ENCODE measurements at regions not wholly inside any gene's neighbourhood (a gene's known extent, or its start where the extent isn't known, plus 50 kb on each side); places are given as distances from the start of the nearest gene placed in this dataset.

DNA sequence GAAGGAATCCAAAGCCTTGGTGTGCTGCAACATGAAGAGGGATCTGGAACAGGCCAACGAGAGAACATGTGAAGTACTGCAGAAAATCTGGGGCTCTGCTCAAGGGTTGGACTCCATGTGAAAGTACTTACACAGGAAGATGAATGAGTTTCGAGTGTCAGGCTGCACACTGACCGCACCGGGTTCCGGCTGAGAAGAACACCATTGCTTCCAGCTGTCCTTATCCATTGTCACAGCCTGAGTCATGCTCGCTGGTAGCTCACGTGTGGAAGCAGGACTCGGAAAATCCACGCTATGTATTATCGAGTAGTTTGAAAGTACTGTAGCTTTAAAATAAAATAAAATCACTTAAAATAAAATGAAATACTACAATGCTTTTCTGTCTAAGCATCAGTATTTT lies 50.4 kb upstream of the TBL1X start:
- DNase-seq (ENCODE audit: low read depth in 1 of 2, low spot score in 1 of 2), result no peak
- TF ChIP-seq, protein P1, sequence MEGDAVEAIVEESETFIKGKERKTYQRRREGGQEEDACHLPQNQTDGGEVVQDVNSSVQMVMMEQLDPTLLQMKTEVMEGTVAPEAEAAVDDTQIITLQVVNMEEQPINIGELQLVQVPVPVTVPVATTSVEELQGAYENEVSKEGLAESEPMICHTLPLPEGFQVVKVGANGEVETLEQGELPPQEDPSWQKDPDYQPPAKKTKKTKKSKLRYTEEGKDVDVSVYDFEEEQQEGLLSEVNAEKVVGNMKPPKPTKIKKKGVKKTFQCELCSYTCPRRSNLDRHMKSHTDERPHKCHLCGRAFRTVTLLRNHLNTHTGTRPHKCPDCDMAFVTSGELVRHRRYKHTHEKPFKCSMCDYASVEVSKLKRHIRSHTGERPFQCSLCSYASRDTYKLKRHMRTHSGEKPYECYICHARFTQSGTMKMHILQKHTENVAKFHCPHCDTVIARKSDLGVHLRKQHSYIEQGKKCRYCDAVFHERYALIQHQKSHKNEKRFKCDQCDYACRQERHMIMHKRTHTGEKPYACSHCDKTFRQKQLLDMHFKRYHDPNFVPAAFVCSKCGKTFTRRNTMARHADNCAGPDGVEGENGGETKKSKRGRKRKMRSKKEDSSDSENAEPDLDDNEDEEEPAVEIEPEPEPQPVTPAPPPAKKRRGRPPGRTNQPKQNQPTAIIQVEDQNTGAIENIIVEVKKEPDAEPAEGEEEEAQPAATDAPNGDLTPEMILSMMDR (IDR thresholded peaks at IDR 0.05; ENCODE audit: low read depth, low read length), result no peak
- no peak overlapping the region for H3K27ac ChIP-seq

More for the DNA sequence above, 50.4 kb upstream of the TBL1X start:
- no peaks in the 10 kb centered on the region for H3K9me3 ChIP-seq (ENCODE audit: low read depth)
- H3K4me1 ChIP-seq (ENCODE audit: low read depth), result no peaks in the 10 kb centered on the region
- H3K36me3 ChIP-seq, result no peaks in the 10 kb centered on the region
- no peaks in the 10 kb centered on the region for H3K27me3 ChIP-seq
- H3K4me3 ChIP-seq, result no peak overlapping the region
